Mesendoderm (in vitro differentiated cells): ENCODE measurements at regions not wholly inside any gene's neighbourhood (a gene's known extent, or its start where the extent isn't known, plus 50 kb on each side); places are given as distances from the start of the nearest gene placed in this dataset.

Source experiments
- DNase-seq: peaks from one replicate; pipeline ENCODE4 v3.0.0; 2013
- H2AK5ac ChIP-seq: 2 replicates; pipeline ENCODE4 v1.6.1; 2013; ENCODE audit warnings: low read length, inconsistent platforms
- H2BK120ac ChIP-seq: 2 replicates; pipeline ENCODE4 v1.6.1; 2013; ENCODE audit warnings: low read depth, mild to moderate bottlenecking, low read length, moderate library complexity, mixed read lengths
- H2BK15ac ChIP-seq: replicated peaks from 2 replicates; pipeline ENCODE4 v1.6.1; 2013; ENCODE audit warnings: low read depth, mild to moderate bottlenecking, moderate library complexity
- H2BK5ac ChIP-seq: 2 replicates; pipeline ENCODE4 v1.6.1; 2013; ENCODE audit warnings: low read length, inconsistent platforms
- H3K18ac ChIP-seq: 2 replicates; pipeline ENCODE4 v1.6.1; 2013; ENCODE audit warnings: mild to moderate bottlenecking, low read length, mixed read lengths
- H3K23ac ChIP-seq: one replicate; pipeline ENCODE4 v1.6.1; 2013; ENCODE audit warnings: low read length
- H3K27ac ChIP-seq: 2 replicates; pipeline ENCODE4 v1.5.1; 2013; ENCODE audit warnings: low read depth, mild to moderate bottlenecking, inconsistent platforms, low read length, moderate library complexity
- H3K27me3 ChIP-seq: 2 replicates; pipeline ENCODE4 v1.6.1; 2013; ENCODE audit warnings: low read length, control low read depth, mild to moderate bottlenecking, inconsistent platforms; ENCODE audit not compliant: insufficient read depth, poor library complexity
- H3K36me3 ChIP-seq: 2 replicates; pipeline ENCODE4 v1.6.1; 2013; ENCODE audit warnings: low read length, inconsistent platforms; ENCODE audit not compliant: control insufficient read depth, insufficient read depth
- H3K4ac ChIP-seq: one replicate; pipeline ENCODE4 v1.6.1; 2013; ENCODE audit warnings: low read depth, mild to moderate bottlenecking, low read length, moderate library complexity
- H3K4me1 ChIP-seq: 2 replicates; pipeline ENCODE4 v1.6.1; 2013; ENCODE audit warnings: low read depth, low read length, inconsistent platforms; ENCODE audit not compliant: control insufficient read depth
- H3K4me2 ChIP-seq: 2 replicates; pipeline ENCODE4 v1.6.1; 2013; ENCODE audit warnings: low read length
- H3K4me3 ChIP-seq: 2 replicates; pipeline ENCODE4 v1.5.1; 2013; ENCODE audit warnings: mild to moderate bottlenecking, low read length
- H3K56ac ChIP-seq: one replicate; pipeline ENCODE4 v1.6.1; 2013; ENCODE audit warnings: low read length
- H3K79me1 ChIP-seq: 2 replicates; pipeline ENCODE4 v1.6.1; 2013; ENCODE audit warnings: low read length, inconsistent platforms
- H3K79me2 ChIP-seq: 2 replicates; pipeline ENCODE4 v1.6.1; 2013; ENCODE audit warnings: mild to moderate bottlenecking, low read length; ENCODE audit not compliant: control insufficient read depth, insufficient read depth
- H3K9ac ChIP-seq: 2 replicates; pipeline ENCODE4 v1.6.1; 2013; ENCODE audit warnings: low read length, inconsistent platforms
- H4K5ac ChIP-seq: one replicate; pipeline ENCODE4 v1.6.1; 2013; ENCODE audit warnings: low read length
- H4K8ac ChIP-seq: one replicate; pipeline ENCODE4 v1.6.1; 2013; ENCODE audit warnings: low read depth, mild to moderate bottlenecking, control low read depth, low read length, moderate library complexity
- WGBS: extraction: QIAGEN DNeasy Blood & Tissue Kit; methylation state at CpG from one replicate; pipeline ENCODE4 v1.1.7; 2013; ENCODE audit warnings: low lambda C conversion rate, missing lambda C conversion rate; ENCODE audit not compliant: insufficient coverage; ENCODE audit errors: extremely low coverage; 5-methylcytosine and 5-hydroxymethylcytosine counted together

- Histone ChIP-seq H3K79me2 (no peaks in the 10 kb centered on the region), H3K4ac (no peak overlapping the region), H4K5ac (no peak overlapping the region), H3K9ac (no peak overlapping the region), H3K4me1 (no peaks in the 10 kb centered on the region), H2AK5ac (no peak overlapping the region), H2BK5ac (no peak overlapping the region), H3K56ac (no peak overlapping the region), H3K36me3 (no peaks in the 10 kb centered on the region), H2BK15ac (no peak overlapping the region), H4K8ac (no peak overlapping the region), H3K4me3 (no peak overlapping the region), H3K4me2 (no peak overlapping the region), H2BK120ac (no peak overlapping the region), H3K27me3 (no peaks in the 10 kb centered on the region), H3K27ac (no peak overlapping the region), H3K79me1 (no peaks in the 10 kb centered on the region), H3K18ac (no peak overlapping the region), H3K23ac (no peak overlapping the region)
- no peak for DNase-seq
- WGBS: no CpG with 5 or more reads among the region's 2 CpGs
These were observed 201.6 kb downstream of the SLITRK5 start for GRCh38 chr13:87872813-87873212.

DNA sequence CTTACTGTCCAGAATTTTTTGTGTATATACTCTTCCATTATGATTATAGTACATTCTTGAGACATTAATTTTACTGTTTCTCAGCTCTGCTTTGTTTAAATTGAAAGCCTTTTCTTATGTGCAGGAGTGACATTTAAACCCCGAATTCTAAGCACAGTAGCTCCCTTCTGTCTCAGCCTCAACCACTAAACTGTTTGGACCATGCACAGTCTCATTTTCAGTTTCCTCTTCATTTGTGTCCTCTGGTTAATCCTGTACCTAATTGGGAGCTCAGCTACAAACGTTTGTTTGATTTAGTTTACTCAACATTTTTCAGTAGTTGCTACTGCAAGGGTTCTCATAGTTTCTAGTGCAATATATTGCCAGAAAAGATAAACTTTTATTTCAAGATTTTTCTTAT lies 206.3 kb downstream of the SLITRK5 start:
- no peak overlapping the region for H2AK5ac ChIP-seq
- no peaks in the 10 kb centered on the region for H3K36me3 ChIP-seq
- no peak overlapping the region for H3K4me2 ChIP-seq
- H2BK5ac ChIP-seq: no peak overlapping the region
- no peak overlapping the region for H3K27ac ChIP-seq
- no peak overlapping the region for H3K9ac ChIP-seq
- H4K8ac ChIP-seq: no peak overlapping the region
- no peak overlapping the region for H4K5ac ChIP-seq
- WGBS: no CpG with 5 or more reads among the region's 2 CpGs
- H2BK120ac ChIP-seq: no peak overlapping the region
- no peak overlapping the region for H2BK15ac ChIP-seq
- no peaks in the 10 kb centered on the region for H3K79me2 ChIP-seq
- DNase-seq: no peak
- no peaks in the 10 kb centered on the region for H3K27me3 ChIP-seq
- no peak overlapping the region for H3K56ac ChIP-seq
- no peaks in the 10 kb centered on the region for H3K4me1 ChIP-seq
- no peaks in the 10 kb centered on the region for H3K79me1 ChIP-seq
- no peak overlapping the region for H3K4ac ChIP-seq
- no peak overlapping the region for H3K18ac ChIP-seq
- no peak overlapping the region for H3K4me3 ChIP-seq
- no peak overlapping the region for H3K23ac ChIP-seq

DNA sequence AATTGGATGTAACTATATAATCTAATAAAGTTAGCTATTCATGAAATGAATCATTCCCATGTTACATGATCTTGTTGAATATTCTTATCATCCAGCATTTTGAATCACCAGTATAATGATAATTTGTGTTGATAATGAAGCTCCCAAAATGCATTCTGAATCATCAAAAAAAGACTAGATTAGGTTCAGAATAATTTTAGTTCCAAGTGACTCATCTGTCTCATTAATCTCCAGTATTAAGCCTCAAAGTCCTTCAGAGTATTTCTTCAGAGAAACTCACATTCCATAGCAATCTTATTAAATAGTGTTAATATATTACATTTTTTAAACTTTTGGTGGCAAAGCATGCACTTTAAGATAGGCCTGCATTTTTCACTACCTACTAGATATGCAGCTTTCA lies 207.5 kb downstream of the SLITRK5 start:
- H3K36me3 ChIP-seq: no peaks in the 10 kb centered on the region

GRCh38 chr13:87884884-87885283 lies 213.7 kb downstream of the SLITRK5 start:
- no peaks in the 10 kb centered on the region for H3K79me2 ChIP-seq
- no peak overlapping the region for H2AK5ac ChIP-seq
- no peak overlapping the region for H2BK15ac ChIP-seq
- no peak overlapping the region for H3K4me2 ChIP-seq
- H3K4ac ChIP-seq: no peak overlapping the region
- no peak overlapping the region for H3K23ac ChIP-seq
- H2BK5ac ChIP-seq: no peak overlapping the region
- no peaks in the 10 kb centered on the region for H3K79me1 ChIP-seq
- peak; percentile 82 for DNase-seq
- no peak overlapping the region for H4K5ac ChIP-seq
- H3K27ac ChIP-seq: no peak overlapping the region
- H3K27me3 ChIP-seq: no peaks in the 10 kb centered on the region
- no peaks in the 10 kb centered on the region for H3K36me3 ChIP-seq
- H3K4me3 ChIP-seq: no peak overlapping the region
- no peak overlapping the region for H2BK120ac ChIP-seq
- no CpG with 5 or more reads among the region's 5 CpGs for WGBS
- H3K56ac ChIP-seq: no peak overlapping the region
- no peak overlapping the region for H3K9ac ChIP-seq
- no peak overlapping the region for H3K18ac ChIP-seq
- H3K4me1 ChIP-seq: no peaks in the 10 kb centered on the region
- no peak overlapping the region for H4K8ac ChIP-seq

More for the DNA sequence above, 207.5 kb downstream of the SLITRK5 start:
- Histone ChIP-seq H3K27ac (no peak overlapping the region), H2BK15ac (no peak overlapping the region), H3K4ac (no peak overlapping the region), H2AK5ac (no peak overlapping the region), H3K56ac (no peak overlapping the region), H4K5ac (no peak overlapping the region), H3K4me1 (no peaks in the 10 kb centered on the region), H3K27me3 (no peaks in the 10 kb centered on the region), H3K4me2 (no peak overlapping the region), H2BK120ac (no peak overlapping the region), H3K9ac (no peak overlapping the region), H3K79me1 (no peaks in the 10 kb centered on the region), H3K23ac (no peak overlapping the region), H3K79me2 (no peaks in the 10 kb centered on the region), H4K8ac (no peak overlapping the region), H3K4me3 (no peak overlapping the region), H2BK5ac (no peak overlapping the region), H3K18ac (no peak overlapping the region)
- DNase-seq: no peak

DNA sequence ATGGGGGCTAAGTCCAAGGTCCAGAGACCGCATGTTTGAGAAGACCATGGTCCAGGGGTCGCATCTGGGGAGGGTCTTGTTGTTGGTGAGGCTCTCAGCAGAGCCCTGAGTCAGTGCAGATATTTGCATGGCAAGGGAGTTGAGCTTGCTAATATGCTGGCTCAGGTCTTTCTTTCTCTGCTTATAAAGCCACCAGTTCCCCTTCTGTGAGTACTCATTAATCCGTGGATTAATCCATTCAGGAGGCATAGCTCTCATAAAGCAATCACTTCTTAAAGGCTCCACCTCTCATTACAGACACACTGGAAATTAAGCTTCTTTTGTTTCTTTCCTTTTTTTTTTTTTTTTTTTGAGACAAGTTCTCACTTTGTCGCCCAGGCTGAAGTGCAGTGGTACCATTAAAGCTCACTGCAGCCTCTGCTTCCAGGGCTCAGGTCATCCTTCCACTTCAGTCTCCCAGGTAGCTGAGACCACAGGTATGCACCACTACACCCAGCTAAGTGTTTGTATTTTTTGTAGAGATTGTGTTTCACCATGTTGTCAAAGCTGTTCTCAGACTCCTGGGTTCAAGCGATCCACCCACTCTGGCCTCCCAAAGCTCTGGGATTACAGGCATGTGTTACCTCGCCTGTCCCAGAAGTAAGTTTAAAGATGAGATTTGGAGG lies 216.4 kb downstream of the SLITRK5 start:
- Histone ChIP-seq H2BK120ac (no peak overlapping the region), H3K9ac (no peak overlapping the region), H4K8ac (no peak overlapping the region), H2BK5ac (no peak overlapping the region), H3K4me2 (no peak overlapping the region), H3K36me3 (no peaks in the 10 kb centered on the region), H3K4ac (no peak overlapping the region), H3K27me3 (no peaks in the 10 kb centered on the region), H3K56ac (no peak overlapping the region), H3K79me1 (no peaks in the 10 kb centered on the region), H3K4me3 (no peak overlapping the region), H2AK5ac (no peak overlapping the region), H3K4me1 (no peaks in the 10 kb centered on the region), H3K27ac (no peak overlapping the region), H3K18ac (no peak overlapping the region), H4K5ac (no peak overlapping the region), H2BK15ac (no peak overlapping the region), H3K23ac (no peak overlapping the region), H3K79me2 (no peaks in the 10 kb centered on the region)
- no CpG with 5 or more reads among the region's 6 CpGs for WGBS
- DNase-seq: no peak

- Histone ChIP-seq H2BK5ac (no peak overlapping the region), H3K27ac (no peak overlapping the region), H3K56ac (no peak overlapping the region), H3K4me2 (no peak overlapping the region), H3K4ac (no peak overlapping the region), H3K27me3 (no peaks in the 10 kb centered on the region), H3K23ac (no peak overlapping the region), H4K5ac (no peak overlapping the region), H3K4me3 (no peak overlapping the region), H3K36me3 (no peaks in the 10 kb centered on the region), H2BK15ac (no peak overlapping the region), H3K18ac (no peak overlapping the region), H4K8ac (no peak overlapping the region), H2BK120ac (no peak overlapping the region), H2AK5ac (no peak overlapping the region), H3K79me1 (no peaks in the 10 kb centered on the region), H3K79me2 (no peaks in the 10 kb centered on the region), H3K4me1 (no peaks in the 10 kb centered on the region), H3K9ac (no peak overlapping the region)
- DNase-seq: no peak
- WGBS: no CpG with 5 or more reads among the region's 2 CpGs
These were observed 218.1 kb downstream of the SLITRK5 start for GRCh38 chr13:87889254-87889653.
